WTC11 (cell line): ENCODE measurements at regions not wholly inside any gene's neighbourhood (a gene's known extent, or its start where the extent isn't known, plus 50 kb on each side); places are given as distances from the start of the nearest gene placed in this dataset.

Experiments used
- ATAC-seq: fragments of 200-7000 bp; cut with Tn5 transposase; 2 replicates; pipeline ENCODE4 v1.10.0; 2021; ENCODE audit warnings: mild to moderate bottlenecking, moderate library complexity
- CTCF ChIA-PET: fragments of 300-600 bp; sonication (Branson Sonifier 250); formaldehyde crosslinking; loops from one replicate; lab custom pipeline; 2021; ENCODE audit warnings: antibody characterized with exemption; lab: Charles Lee
- POLR2A ChIA-PET: fragments of 350-600 bp; sonication (Branson Sonifier 250); formaldehyde crosslinking; loops from one replicate; lab custom pipeline; 2021; ENCODE audit warnings: antibody characterized with exemption; lab: Charles Lee
- DNase-seq: peaks from one replicate; pipeline ENCODE4 v3.0.0; 2021; ENCODE audit warnings: low spot score
- H3K27ac Mint-ChIP-seq: 2 replicates; pipeline ENCODE4 v1.8.0; 2021; ENCODE audit warnings: mixed read lengths
- H3K27me3 Mint-ChIP-seq: 2 replicates; pipeline ENCODE4 v1.8.0; 2021; ENCODE audit warnings: low read depth, mild to moderate bottlenecking, moderate library complexity, mixed read lengths
- H3K36me3 Mint-ChIP-seq: 2 replicates; pipeline ENCODE4 v1.8.0; 2021; ENCODE audit warnings: mixed read lengths
- H3K4me1 Mint-ChIP-seq: 2 replicates; pipeline ENCODE4 v1.8.0; 2022; ENCODE audit warnings: mixed read lengths
- H3K4me3 Mint-ChIP-seq: 2 replicates; pipeline ENCODE4 v1.8.0; 2021; ENCODE audit warnings: mild to moderate bottlenecking, moderate library complexity, mixed read lengths
- H3K9me3 Mint-ChIP-seq: 2 replicates; pipeline ENCODE4 v1.8.0; 2021; ENCODE audit warnings: mixed read lengths
- CREB1 ChIP-seq: sonication (generic); formaldehyde crosslinking; IDR thresholded peaks from 2 replicates; pipeline ENCODE4 v1.8.0; 2023; ENCODE audit warnings: mild to moderate bottlenecking, missing genetic modification reagents
- ESRRA ChIP-seq: sonication (generic); formaldehyde crosslinking; IDR thresholded peaks from 2 replicates; pipeline ENCODE4 v1.8.1; 2022; ENCODE audit warnings: mild to moderate bottlenecking, missing genetic modification reagents, borderline replicate concordance
- FOXK1 ChIP-seq: sonication (generic); formaldehyde crosslinking; IDR thresholded peaks from 2 replicates; pipeline ENCODE4 v1.8.0; 2022; ENCODE audit warnings: mild to moderate bottlenecking, moderate library complexity, missing genetic modification reagents
- GABPB1 ChIP-seq: sonication (generic); formaldehyde crosslinking; IDR thresholded peaks from 2 replicates; pipeline ENCODE4 v1.8.1; 2023; ENCODE audit warnings: mild to moderate bottlenecking, missing genetic modification reagents
- HMGA2 ChIP-seq: fragments of 250-450 bp; sonication (Bioruptor Pico); IDR thresholded peaks from 2 replicates; pipeline ENCODE4 v1.4.0; 2021; ENCODE audit warnings: mild to moderate bottlenecking, moderate library complexity
- NFE2L1 ChIP-seq: sonication (generic); formaldehyde crosslinking; IDR thresholded peaks from 2 replicates; pipeline ENCODE4 v1.8.1; 2023; ENCODE audit warnings: missing genetic modification reagents
- OVOL2 ChIP-seq: fragments of 250-450 bp; sonication (Bioruptor Pico); IDR thresholded peaks from 2 replicates; pipeline ENCODE4 v1.9.0; 2021; ENCODE audit warnings: mild to moderate bottlenecking, borderline replicate concordance
- ZNF138 ChIP-seq: sonication (generic); formaldehyde crosslinking; conservative IDR thresholded peaks from 2 replicates; pipeline ENCODE4 v1.8.1; 2022; ENCODE audit warnings: mild to moderate bottlenecking, moderate library complexity, missing genetic modification reagents
- ZNF219 ChIP-seq: sonication (generic); formaldehyde crosslinking; IDR thresholded peaks from 2 replicates; pipeline ENCODE4 v1.8.0; 2023; ENCODE audit warnings: missing genetic modification reagents, mild to moderate bottlenecking, borderline replicate concordance
- ZNF232 ChIP-seq: sonication (generic); formaldehyde crosslinking; IDR thresholded peaks from 2 replicates; pipeline ENCODE4 v1.8.0; 2022; ENCODE audit warnings: mild to moderate bottlenecking, missing genetic modification reagents
- ZNF416 ChIP-seq: fragments of 250-450 bp; sonication (Bioruptor Pico); IDR thresholded peaks from 2 replicates; pipeline ENCODE4 v1.9.0; 2021; ENCODE audit warnings: mild to moderate bottlenecking, inconsistent platforms
- TF ChIP-seq, protein P1 (sequence below): sonication (generic); formaldehyde crosslinking; IDR thresholded peaks from 2 replicates; pipeline ENCODE4 v1.8.0; 2022; ENCODE audit warnings: mild to moderate bottlenecking, missing genetic modification reagents
- TF ChIP-seq, protein P2 (sequence below): sonication (generic); formaldehyde crosslinking; IDR thresholded peaks from 2 replicates; pipeline ENCODE4 v1.8.1; 2022; ENCODE audit warnings: low read depth, missing genetic modification reagents, borderline replicate concordance
- TF ChIP-seq, protein P3 (sequence below): sonication (generic); formaldehyde crosslinking; IDR thresholded peaks from 2 replicates; pipeline ENCODE4 v1.8.1; 2023; ENCODE audit warnings: mild to moderate bottlenecking, missing genetic modification reagents, borderline replicate concordance
- TF ChIP-seq, protein P4 (sequence below): sonication (generic); formaldehyde crosslinking; IDR thresholded peaks from 2 replicates; pipeline ENCODE4 v1.8.1; 2023; ENCODE audit warnings: mild to moderate bottlenecking, missing genetic modification reagents
- TF ChIP-seq, protein P5 (sequence below): sonication (generic); formaldehyde crosslinking; IDR thresholded peaks from 2 replicates; pipeline ENCODE4 v1.8.1; 2022; ENCODE audit warnings: mild to moderate bottlenecking, missing genetic modification reagents, moderate library complexity, borderline replicate concordance
- TF ChIP-seq, protein P6 (sequence below): fragments of 200-600 bp; IDR thresholded peaks from 2 replicates; pipeline ENCODE4 v1.8.0; 2022; ENCODE audit warnings: antibody characterized with exemption
- TF ChIP-seq, protein P7 (sequence below): fragments of 250-450 bp; sonication (Bioruptor Pico); IDR thresholded peaks from 2 replicates; pipeline ENCODE4 v1.9.0; 2021; ENCODE audit warnings: moderate library complexity, mild to moderate bottlenecking, inconsistent platforms, borderline replicate concordance
- TF ChIP-seq, protein P8 (sequence below): sonication (generic); formaldehyde crosslinking; IDR thresholded peaks from 2 replicates; pipeline ENCODE4 v1.8.0; 2023; ENCODE audit warnings: missing genetic modification reagents, mild to moderate bottlenecking, borderline replicate concordance
- TF ChIP-seq, protein P9 (sequence below): sonication (generic); formaldehyde crosslinking; IDR thresholded peaks from 2 replicates; pipeline ENCODE4 v1.8.1; 2023; ENCODE audit warnings: mild to moderate bottlenecking, missing genetic modification reagents, moderate library complexity

DNA sequence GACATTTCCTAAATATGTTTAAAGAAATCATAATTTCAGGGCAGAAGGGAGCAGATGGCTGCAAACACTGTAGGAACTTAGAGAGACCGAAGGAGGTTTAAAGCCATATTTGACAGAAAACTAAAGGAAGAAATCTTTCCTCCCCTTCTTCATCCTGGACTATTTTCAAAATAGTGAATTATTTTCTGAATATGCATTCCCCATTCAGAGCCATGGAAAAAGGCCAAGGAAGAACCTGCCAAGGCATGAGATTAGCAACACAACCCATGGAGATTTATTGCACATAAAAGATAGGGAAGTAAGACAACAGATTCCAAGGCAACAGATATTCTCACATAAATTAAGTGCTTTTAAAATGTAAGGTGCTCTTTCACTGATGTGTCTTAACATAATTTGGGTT, 233.3 kb upstream of the ADAMTS16 start (continued):
- TF ChIP-seq, protein P1, sequence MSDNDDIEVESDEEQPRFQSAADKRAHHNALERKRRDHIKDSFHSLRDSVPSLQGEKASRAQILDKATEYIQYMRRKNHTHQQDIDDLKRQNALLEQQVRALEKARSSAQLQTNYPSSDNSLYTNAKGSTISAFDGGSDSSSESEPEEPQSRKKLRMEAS (CRISPR knock-in tag) = no peak
- TF ChIP-seq NFE2L1 (CRISPR knock-in tag) (no peak), ESRRA (CRISPR knock-in tag) (no peak), ZNF232 (CRISPR knock-in tag) (no peak), ZNF219 (CRISPR knock-in tag) (no peak)
- TF ChIP-seq, protein P2, sequence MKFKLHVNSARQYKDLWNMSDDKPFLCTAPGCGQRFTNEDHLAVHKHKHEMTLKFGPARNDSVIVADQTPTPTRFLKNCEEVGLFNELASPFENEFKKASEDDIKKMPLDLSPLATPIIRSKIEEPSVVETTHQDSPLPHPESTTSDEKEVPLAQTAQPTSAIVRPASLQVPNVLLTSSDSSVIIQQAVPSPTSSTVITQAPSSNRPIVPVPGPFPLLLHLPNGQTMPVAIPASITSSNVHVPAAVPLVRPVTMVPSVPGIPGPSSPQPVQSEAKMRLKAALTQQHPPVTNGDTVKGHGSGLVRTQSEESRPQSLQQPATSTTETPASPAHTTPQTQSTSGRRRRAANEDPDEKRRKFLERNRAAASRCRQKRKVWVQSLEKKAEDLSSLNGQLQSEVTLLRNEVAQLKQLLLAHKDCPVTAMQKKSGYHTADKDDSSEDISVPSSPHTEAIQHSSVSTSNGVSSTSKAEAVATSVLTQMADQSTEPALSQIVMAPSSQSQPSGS (CRISPR knock-in tag) = no peak
- TF ChIP-seq, protein P3, sequence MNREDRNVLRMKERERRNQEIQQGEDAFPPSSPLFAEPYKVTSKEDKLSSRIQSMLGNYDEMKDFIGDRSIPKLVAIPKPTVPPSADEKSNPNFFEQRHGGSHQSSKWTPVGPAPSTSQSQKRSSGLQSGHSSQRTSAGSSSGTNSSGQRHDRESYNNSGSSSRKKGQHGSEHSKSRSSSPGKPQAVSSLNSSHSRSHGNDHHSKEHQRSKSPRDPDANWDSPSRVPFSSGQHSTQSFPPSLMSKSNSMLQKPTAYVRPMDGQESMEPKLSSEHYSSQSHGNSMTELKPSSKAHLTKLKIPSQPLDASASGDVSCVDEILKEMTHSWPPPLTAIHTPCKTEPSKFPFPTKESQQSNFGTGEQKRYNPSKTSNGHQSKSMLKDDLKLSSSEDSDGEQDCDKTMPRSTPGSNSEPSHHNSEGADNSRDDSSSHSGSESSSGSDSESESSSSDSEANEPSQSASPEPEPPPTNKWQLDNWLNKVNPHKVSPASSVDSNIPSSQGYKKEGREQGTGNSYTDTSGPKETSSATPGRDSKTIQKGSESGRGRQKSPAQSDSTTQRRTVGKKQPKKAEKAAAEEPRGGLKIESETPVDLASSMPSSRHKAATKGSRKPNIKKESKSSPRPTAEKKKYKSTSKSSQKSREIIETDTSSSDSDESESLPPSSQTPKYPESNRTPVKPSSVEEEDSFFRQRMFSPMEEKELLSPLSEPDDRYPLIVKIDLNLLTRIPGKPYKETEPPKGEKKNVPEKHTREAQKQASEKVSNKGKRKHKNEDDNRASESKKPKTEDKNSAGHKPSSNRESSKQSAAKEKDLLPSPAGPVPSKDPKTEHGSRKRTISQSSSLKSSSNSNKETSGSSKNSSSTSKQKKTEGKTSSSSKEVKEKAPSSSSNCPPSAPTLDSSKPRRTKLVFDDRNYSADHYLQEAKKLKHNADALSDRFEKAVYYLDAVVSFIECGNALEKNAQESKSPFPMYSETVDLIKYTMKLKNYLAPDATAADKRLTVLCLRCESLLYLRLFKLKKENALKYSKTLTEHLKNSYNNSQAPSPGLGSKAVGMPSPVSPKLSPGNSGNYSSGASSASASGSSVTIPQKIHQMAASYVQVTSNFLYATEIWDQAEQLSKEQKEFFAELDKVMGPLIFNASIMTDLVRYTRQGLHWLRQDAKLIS (CRISPR knock-in tag) = no peak

DNA sequence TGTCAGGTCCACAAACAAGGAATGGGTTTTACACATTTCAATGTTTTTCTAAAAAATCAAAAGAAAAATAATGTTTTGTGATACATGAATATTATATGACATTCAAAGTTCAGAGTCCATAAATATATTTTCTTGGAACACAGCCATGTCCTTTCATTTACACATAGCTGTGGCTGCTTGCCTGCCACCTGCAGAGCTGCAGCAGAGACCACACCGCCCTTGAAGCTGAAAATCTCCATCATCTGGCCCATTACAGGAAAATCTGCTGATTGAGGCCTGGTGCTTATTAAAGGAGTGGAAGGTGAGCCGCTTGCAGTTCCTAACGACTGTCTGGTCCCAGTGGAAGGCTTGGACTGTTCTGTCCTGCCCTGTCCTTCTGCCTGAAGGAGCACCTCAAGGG, 232.6 kb upstream of the ADAMTS16 start:
- Mint-ChIP-seq H3K36me3 (no peaks in the 10 kb centered on the region), H3K27me3 (peaks cover 5% of the 10 kb centered on the region), H3K4me1 (peaks cover 9% of the 10 kb centered on the region; the same call in 1 of the 2 replicates), H3K9me3 (peaks cover 21% of the 10 kb centered on the region), H3K27ac (no peak overlapping the region), H3K4me3 (no peak overlapping the region)
- POLR2A ChIA-PET = no interaction called here
- ATAC-seq = no peak
- CTCF ChIA-PET = no interaction called here
- DNase-seq = no peak
- TF ChIP-seq NFE2L1 (CRISPR knock-in tag) (no peak), OVOL2 (no peak), ZNF138 (CRISPR knock-in tag) (no peak), CREB1 (CRISPR knock-in tag) (no peak), HMGA2 (CRISPR knock-in tag) (no peak), ZNF416 (CRISPR knock-in tag) (no peak), GABPB1 (no peak), FOXK1 (CRISPR knock-in tag) (no peak)
- TF ChIP-seq, protein P4, sequence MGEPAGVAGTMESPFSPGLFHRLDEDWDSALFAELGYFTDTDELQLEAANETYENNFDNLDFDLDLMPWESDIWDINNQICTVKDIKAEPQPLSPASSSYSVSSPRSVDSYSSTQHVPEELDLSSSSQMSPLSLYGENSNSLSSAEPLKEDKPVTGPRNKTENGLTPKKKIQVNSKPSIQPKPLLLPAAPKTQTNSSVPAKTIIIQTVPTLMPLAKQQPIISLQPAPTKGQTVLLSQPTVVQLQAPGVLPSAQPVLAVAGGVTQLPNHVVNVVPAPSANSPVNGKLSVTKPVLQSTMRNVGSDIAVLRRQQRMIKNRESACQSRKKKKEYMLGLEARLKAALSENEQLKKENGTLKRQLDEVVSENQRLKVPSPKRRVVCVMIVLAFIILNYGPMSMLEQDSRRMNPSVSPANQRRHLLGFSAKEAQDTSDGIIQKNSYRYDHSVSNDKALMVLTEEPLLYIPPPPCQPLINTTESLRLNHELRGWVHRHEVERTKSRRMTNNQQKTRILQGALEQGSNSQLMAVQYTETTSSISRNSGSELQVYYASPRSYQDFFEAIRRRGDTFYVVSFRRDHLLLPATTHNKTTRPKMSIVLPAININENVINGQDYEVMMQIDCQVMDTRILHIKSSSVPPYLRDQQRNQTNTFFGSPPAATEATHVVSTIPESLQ = no peak
- TF ChIP-seq, protein P5, sequence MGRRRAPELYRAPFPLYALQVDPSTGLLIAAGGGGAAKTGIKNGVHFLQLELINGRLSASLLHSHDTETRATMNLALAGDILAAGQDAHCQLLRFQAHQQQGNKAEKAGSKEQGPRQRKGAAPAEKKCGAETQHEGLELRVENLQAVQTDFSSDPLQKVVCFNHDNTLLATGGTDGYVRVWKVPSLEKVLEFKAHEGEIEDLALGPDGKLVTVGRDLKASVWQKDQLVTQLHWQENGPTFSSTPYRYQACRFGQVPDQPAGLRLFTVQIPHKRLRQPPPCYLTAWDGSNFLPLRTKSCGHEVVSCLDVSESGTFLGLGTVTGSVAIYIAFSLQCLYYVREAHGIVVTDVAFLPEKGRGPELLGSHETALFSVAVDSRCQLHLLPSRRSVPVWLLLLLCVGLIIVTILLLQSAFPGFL (CRISPR knock-in tag) = no peak
- TF ChIP-seq, protein P6, sequence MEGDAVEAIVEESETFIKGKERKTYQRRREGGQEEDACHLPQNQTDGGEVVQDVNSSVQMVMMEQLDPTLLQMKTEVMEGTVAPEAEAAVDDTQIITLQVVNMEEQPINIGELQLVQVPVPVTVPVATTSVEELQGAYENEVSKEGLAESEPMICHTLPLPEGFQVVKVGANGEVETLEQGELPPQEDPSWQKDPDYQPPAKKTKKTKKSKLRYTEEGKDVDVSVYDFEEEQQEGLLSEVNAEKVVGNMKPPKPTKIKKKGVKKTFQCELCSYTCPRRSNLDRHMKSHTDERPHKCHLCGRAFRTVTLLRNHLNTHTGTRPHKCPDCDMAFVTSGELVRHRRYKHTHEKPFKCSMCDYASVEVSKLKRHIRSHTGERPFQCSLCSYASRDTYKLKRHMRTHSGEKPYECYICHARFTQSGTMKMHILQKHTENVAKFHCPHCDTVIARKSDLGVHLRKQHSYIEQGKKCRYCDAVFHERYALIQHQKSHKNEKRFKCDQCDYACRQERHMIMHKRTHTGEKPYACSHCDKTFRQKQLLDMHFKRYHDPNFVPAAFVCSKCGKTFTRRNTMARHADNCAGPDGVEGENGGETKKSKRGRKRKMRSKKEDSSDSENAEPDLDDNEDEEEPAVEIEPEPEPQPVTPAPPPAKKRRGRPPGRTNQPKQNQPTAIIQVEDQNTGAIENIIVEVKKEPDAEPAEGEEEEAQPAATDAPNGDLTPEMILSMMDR = no peak
- TF ChIP-seq, protein P7, sequence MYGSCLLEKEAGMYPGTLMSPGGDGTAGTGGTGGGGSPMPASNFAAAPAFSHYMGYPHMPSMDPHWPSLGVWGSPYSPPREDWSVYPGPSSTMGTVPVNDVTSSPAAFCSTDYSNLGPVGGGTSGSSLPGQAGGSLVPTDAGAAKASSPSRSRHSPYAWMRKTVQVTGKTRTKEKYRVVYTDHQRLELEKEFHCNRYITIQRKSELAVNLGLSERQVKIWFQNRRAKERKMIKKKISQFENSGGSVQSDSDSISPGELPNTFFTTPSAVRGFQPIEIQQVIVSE (CRISPR knock-in tag) = no peak
- TF ChIP-seq, protein P8, sequence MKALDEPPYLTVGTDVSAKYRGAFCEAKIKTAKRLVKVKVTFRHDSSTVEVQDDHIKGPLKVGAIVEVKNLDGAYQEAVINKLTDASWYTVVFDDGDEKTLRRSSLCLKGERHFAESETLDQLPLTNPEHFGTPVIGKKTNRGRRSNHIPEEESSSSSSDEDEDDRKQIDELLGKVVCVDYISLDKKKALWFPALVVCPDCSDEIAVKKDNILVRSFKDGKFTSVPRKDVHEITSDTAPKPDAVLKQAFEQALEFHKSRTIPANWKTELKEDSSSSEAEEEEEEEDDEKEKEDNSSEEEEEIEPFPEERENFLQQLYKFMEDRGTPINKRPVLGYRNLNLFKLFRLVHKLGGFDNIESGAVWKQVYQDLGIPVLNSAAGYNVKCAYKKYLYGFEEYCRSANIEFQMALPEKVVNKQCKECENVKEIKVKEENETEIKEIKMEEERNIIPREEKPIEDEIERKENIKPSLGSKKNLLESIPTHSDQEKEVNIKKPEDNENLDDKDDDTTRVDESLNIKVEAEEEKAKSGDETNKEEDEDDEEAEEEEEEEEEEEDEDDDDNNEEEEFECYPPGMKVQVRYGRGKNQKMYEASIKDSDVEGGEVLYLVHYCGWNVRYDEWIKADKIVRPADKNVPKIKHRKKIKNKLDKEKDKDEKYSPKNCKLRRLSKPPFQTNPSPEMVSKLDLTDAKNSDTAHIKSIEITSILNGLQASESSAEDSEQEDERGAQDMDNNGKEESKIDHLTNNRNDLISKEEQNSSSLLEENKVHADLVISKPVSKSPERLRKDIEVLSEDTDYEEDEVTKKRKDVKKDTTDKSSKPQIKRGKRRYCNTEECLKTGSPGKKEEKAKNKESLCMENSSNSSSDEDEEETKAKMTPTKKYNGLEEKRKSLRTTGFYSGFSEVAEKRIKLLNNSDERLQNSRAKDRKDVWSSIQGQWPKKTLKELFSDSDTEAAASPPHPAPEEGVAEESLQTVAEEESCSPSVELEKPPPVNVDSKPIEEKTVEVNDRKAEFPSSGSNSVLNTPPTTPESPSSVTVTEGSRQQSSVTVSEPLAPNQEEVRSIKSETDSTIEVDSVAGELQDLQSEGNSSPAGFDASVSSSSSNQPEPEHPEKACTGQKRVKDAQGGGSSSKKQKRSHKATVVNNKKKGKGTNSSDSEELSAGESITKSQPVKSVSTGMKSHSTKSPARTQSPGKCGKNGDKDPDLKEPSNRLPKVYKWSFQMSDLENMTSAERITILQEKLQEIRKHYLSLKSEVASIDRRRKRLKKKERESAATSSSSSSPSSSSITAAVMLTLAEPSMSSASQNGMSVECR (CRISPR knock-in tag) = no peak
- TF ChIP-seq, protein P9, sequence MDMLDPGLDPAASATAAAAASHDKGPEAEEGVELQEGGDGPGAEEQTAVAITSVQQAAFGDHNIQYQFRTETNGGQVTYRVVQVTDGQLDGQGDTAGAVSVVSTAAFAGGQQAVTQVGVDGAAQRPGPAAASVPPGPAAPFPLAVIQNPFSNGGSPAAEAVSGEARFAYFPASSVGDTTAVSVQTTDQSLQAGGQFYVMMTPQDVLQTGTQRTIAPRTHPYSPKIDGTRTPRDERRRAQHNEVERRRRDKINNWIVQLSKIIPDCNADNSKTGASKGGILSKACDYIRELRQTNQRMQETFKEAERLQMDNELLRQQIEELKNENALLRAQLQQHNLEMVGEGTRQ (CRISPR knock-in tag) = no peak
